Endothelial cell of umbilical vein (primary cell): ENCODE measurements at regions not wholly inside any gene's neighbourhood (a gene's known extent, or its start where the extent isn't known, plus 50 kb on each side); places are given as distances from the start of the nearest gene placed in this dataset.
A peak's percentile ranks its signal among the peaks of the same experiment; 100 is the strongest.

Source experiments
- BruUV-seq: library from RNA; stranded (reverse); fragments of 400-500 nt; replicated peaks from 2 replicates; lab custom pipeline; 2021; lab: Mats Ljungman, UMichigan
- CTCF ChIA-PET: fragments of 300-600, 350-600 bp; sonication (Branson Sonifier 250); formaldehyde crosslinking; loops from one replicate; lab custom pipeline; 2021; ENCODE audit warnings: antibody characterized with exemption, inconsistent platforms; lab: Charles Lee
- POLR2A ChIA-PET: fragments of 300-600, 350-600 bp; sonication (Branson Sonifier 250); formaldehyde crosslinking; loops from one replicate; lab custom pipeline; 2021; ENCODE audit warnings: antibody characterized with exemption, inconsistent platforms; lab: Charles Lee
- DNase-seq: peaks from one replicate; pipeline ENCODE4 v3.0.0-alpha.2; 2011; ENCODE audit warnings: low read depth, low spot score
- FAIRE-seq: peaks from 2 replicates; lab custom pipeline; 2011; peaks lifted over from hg19 to GRCh38; lab: Jason Lieb, UNC
- H2AFZ ChIP-seq: 2 replicates; pipeline ENCODE4 v1.6.0; 2012; ENCODE audit warnings: low read depth, low read length, control low read depth, inconsistent platforms
- H3K27ac ChIP-seq: 2 replicates; pipeline ENCODE4 v1.5.1; 2011; ENCODE audit warnings: low read depth, mild to moderate bottlenecking, control low read depth, low read length, moderate library complexity; ENCODE audit not compliant: insufficient read depth
- H3K27me3 ChIP-seq, 2 experiments: 2 replicates each; pipeline versions ENCODE4 v1.6.0 to v1.6.1; 2011; ENCODE audit warnings: low read length in 2 of 2, mixed read lengths in 1 of 2; ENCODE audit not compliant: control insufficient read depth in 2 of 2, insufficient read depth in 2 of 2
- H3K36me3 ChIP-seq, 2 experiments: 2 replicates in 1 of 2; 3 replicates in 1 of 2; pipeline ENCODE4 v1.5.1; 2011; ENCODE audit warnings: low read length in 2 of 2, mild to moderate bottlenecking in 1 of 2, moderate library complexity in 1 of 2; ENCODE audit not compliant: control insufficient read depth in 2 of 2, insufficient read depth in 2 of 2; ENCODE audit errors: extremely low read depth in 1 of 2
- H3K4me1 ChIP-seq: 3 replicates; pipeline ENCODE4 v1.5.1; 2011; ENCODE audit warnings: mild to moderate bottlenecking, low read length; ENCODE audit not compliant: control insufficient read depth, insufficient read depth; ENCODE audit errors: extremely low read depth
- H3K4me2 ChIP-seq: 2 replicates; pipeline ENCODE4 v1.6.1; 2011; ENCODE audit warnings: low read length, control low read depth, mixed read lengths; ENCODE audit not compliant: insufficient read depth
- H3K4me3 ChIP-seq, 3 experiments: fragments of 200-600 bp in 1 of 3; sonication (generic), shearing (Covaris generic) in 1 of 3; replicated peaks in 1 of 3; 2 replicates each; pipeline ENCODE4 v1.5.1; 2011 to 2016; ENCODE audit warnings: control low read depth in 3 of 3, low read length in 3 of 3, mild to moderate bottlenecking in 2 of 3, inconsistent platforms in 1 of 3, low read depth in 1 of 3, moderate library complexity in 1 of 3; ENCODE audit not compliant: insufficient read depth in 1 of 3
- H3K79me2 ChIP-seq: 2 replicates; pipeline ENCODE4 v1.6.0; 2012; ENCODE audit warnings: low read length, inconsistent platforms; ENCODE audit not compliant: control insufficient read depth, insufficient read depth
- H3K9ac ChIP-seq: replicated peaks from 2 replicates; pipeline ENCODE3; 2011; ENCODE audit warnings: low read length, control low read depth; ENCODE audit not compliant: insufficient read depth; ENCODE audit errors: extremely low read depth
- H3K9me1 ChIP-seq: replicated peaks from 3 replicates; pipeline ENCODE4 v1.6.0; 2011; ENCODE audit warnings: mild to moderate bottlenecking, low read length; ENCODE audit not compliant: control insufficient read depth, insufficient read depth; ENCODE audit errors: extremely low read depth
- H3K9me3 ChIP-seq: replicated peaks from 2 replicates; pipeline ENCODE4 v1.5.1; 2012; ENCODE audit warnings: low read length, inconsistent platforms; ENCODE audit not compliant: control insufficient read depth, insufficient read depth
- H4K20me1 ChIP-seq: replicated peaks from 2 replicates; pipeline ENCODE3; 2011; ENCODE audit warnings: mild to moderate bottlenecking, low read length; ENCODE audit not compliant: control insufficient read depth, insufficient read depth; ENCODE audit errors: extremely low read depth
- EZH2 ChIP-seq: IDR thresholded peaks from 2 replicates; pipeline ENCODE4 v1.6.1; 2012; ENCODE audit warnings: borderline replicate concordance, low read depth, mild to moderate bottlenecking, moderate library complexity, low read length, inconsistent platforms; ENCODE audit not compliant: severe bottlenecking
- FOS ChIP-seq: IDR thresholded peaks from 2 replicates; pipeline ENCODE4 v1.6.1; 2011; ENCODE audit warnings: mild to moderate bottlenecking, low read length, moderate library complexity, borderline replicate concordance; ENCODE audit not compliant: insufficient read depth
- GATA2 ChIP-seq: IDR thresholded peaks from 2 replicates; pipeline ENCODE4 v1.7.0; 2011; ENCODE audit warnings: low read depth, mild to moderate bottlenecking, moderate library complexity, mixed read lengths, low read length; ENCODE audit not compliant: insufficient read length, insufficient read depth
- JUN ChIP-seq: IDR thresholded peaks from 2 replicates; pipeline ENCODE4 v1.6.1; 2011; ENCODE audit warnings: borderline replicate concordance, low read depth; ENCODE audit not compliant: insufficient read length, insufficient read depth
- MAX ChIP-seq: IDR thresholded peaks from 2 replicates; pipeline ENCODE4 v1.6.1; 2011; ENCODE audit not compliant: insufficient read depth, insufficient read length
- MYC ChIP-seq: IDR thresholded peaks from one replicate; pipeline ENCODE4 v1.6.1; 2011; ENCODE audit warnings: mild to moderate bottlenecking, low read depth, low read length
- POLR2A ChIP-seq: IDR thresholded peaks from 2 replicates; pipeline ENCODE4 v1.6.1; 2012; ENCODE audit warnings: low read depth, mild to moderate bottlenecking, control low read depth, low read length
- POLR2AphosphoS5 ChIP-seq: IDR thresholded peaks from 2 replicates; pipeline ENCODE4 v1.6.1; 2012; ENCODE audit warnings: low read depth, mild to moderate bottlenecking, control low read depth, low read length, moderate library complexity; ENCODE audit not compliant: insufficient read depth
- dilution Hi-C: fragments of 300-500 bp; cut with MboI; formaldehyde crosslinking; loops from one replicate; pipeline ENCODE4 v1.15.0; 2019; ENCODE audit warnings: low sequenced_read_pairs; ENCODE audit not compliant: extremely low pct_ligation_motif_present
- intact Hi-C: fragments of 100-400 bp; cut with micrococcal nuclease; formaldehyde crosslinking; loops from one replicate; pipeline ENCODE4 v1.10.0; 2022
- TF ChIP-seq, protein P1 (sequence below), 2 donors: IDR thresholded peaks; 1 replicate in 1 of 2; 2 replicates in 1 of 2; pipeline ENCODE4 v1.5.1; 2011; ENCODE audit warnings: low read length in 2 of 2, mild to moderate bottlenecking in 2 of 2, moderate library complexity in 2 of 2, control low read depth in 1 of 2, inconsistent platforms in 1 of 2, low read depth in 1 of 2; ENCODE audit not compliant: insufficient read depth in 1 of 2; ENCODE audit errors: extremely low read depth in 1 of 2

- Histone ChIP-seq H3K9me3 (no peaks in the 10 kb centered on the region), H3K36me3 (no peaks in the 10 kb centered on the region), H2AFZ (peak overlapping the region; percentile 31), H3K9me1 (no peaks in the 10 kb centered on the region), H4K20me1 (no peaks in the 10 kb centered on the region), H3K9ac (peak overlapping the region; percentile 68), H3K79me2 (no peaks in the 10 kb centered on the region), H3K4me1 (peaks cover 26% of the 10 kb centered on the region), H3K4me3 (peak overlapping the region in 1 of 3 experiments; percentile 11), H3K27me3 (no peaks in the 10 kb centered on the region), H3K27ac (peak overlapping the region; percentile 75), H3K4me2 (peak overlapping the region; percentile 77)
- BruUV-seq = no TSS peak
- DNase-seq = peak; percentile 76
- dilution Hi-C loops (no loop called here), intact Hi-C loops (loop anchor here (1.0 to 5.0 kb wide), 7 partner anchors 10 to 278 kb away; partner anchors contain the start of genes FGGY and JUN)
- ChIA-PET POLR2A (interaction anchor here (0.6 to 2.6 kb wide), 6 partner anchors 21 to 279 kb away, joined by 3 to 16 read pairs (median 3); partner anchors contain the start of genes FGGY and JUN), CTCF (interaction anchor here (0.7 to 4.5 kb wide), 13 partner anchors 9 to 696 kb away, joined by 3 to 17 read pairs (median 5); no protein-coding TSS in a partner anchor)
- FAIRE-seq = peak; percentile 75
- no peak for TF ChIP-seq MYC
- TF ChIP-seq POLR2A = no peak
- TF ChIP-seq EZH2 = no peak
- TF ChIP-seq JUN = no peak
- TF ChIP-seq GATA2 = peak; percentile 96
- TF ChIP-seq, protein P1, sequence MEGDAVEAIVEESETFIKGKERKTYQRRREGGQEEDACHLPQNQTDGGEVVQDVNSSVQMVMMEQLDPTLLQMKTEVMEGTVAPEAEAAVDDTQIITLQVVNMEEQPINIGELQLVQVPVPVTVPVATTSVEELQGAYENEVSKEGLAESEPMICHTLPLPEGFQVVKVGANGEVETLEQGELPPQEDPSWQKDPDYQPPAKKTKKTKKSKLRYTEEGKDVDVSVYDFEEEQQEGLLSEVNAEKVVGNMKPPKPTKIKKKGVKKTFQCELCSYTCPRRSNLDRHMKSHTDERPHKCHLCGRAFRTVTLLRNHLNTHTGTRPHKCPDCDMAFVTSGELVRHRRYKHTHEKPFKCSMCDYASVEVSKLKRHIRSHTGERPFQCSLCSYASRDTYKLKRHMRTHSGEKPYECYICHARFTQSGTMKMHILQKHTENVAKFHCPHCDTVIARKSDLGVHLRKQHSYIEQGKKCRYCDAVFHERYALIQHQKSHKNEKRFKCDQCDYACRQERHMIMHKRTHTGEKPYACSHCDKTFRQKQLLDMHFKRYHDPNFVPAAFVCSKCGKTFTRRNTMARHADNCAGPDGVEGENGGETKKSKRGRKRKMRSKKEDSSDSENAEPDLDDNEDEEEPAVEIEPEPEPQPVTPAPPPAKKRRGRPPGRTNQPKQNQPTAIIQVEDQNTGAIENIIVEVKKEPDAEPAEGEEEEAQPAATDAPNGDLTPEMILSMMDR (IDR thresholded peaks at IDR 0.05; ENCODE audit: extremely low read depth in 1 of 2, insufficient read depth in 1 of 2, low read depth in 1 of 2, low read length in 2 of 2) = no peak
- TF ChIP-seq POLR2AphosphoS5 = peak; percentile 71
- TF ChIP-seq FOS = peak; percentile 42
- TF ChIP-seq MAX = no peak
Observed at GRCh38 chr1:59062743-59063142, 234.2 kb upstream of the FGGY start.
